Ishikawa (cell line): ENCODE measurements at regions not wholly inside any gene's neighbourhood (a gene's known extent, or its start where the extent isn't known, plus 50 kb on each side); places are given as distances from the start of the nearest gene placed in this dataset.

ENCODE experiments used
- CEBPB ChIP-seq: IDR thresholded peaks from 2 replicates; pipeline ENCODE4 v1.6.1; 2012
- CREB1 ChIP-seq: IDR thresholded peaks from 2 replicates; pipeline ENCODE4 v1.6.1; 2012; ENCODE audit warnings: low read depth
- EGR1 ChIP-seq: IDR thresholded peaks from 2 replicates; pipeline ENCODE4 v1.6.1; 2012
- EP300 ChIP-seq: IDR thresholded peaks from 2 replicates; pipeline ENCODE4 v1.6.1; 2012; ENCODE audit warnings: borderline replicate concordance
- FOXM1 ChIP-seq: IDR thresholded peaks from 2 replicates; pipeline ENCODE4 v1.6.1; 2012; ENCODE audit warnings: low read depth, borderline replicate concordance
- NFIC ChIP-seq: IDR thresholded peaks from 2 replicates; pipeline ENCODE4 v1.6.1; 2012
- RAD21 ChIP-seq: IDR thresholded peaks from 2 replicates; pipeline ENCODE4 v1.6.1; 2012; ENCODE audit warnings: low read depth
- REST ChIP-seq: IDR thresholded peaks from 2 replicates; pipeline ENCODE4 v1.6.1; 2012; ENCODE audit warnings: low read depth, mild to moderate bottlenecking
- TAF1 ChIP-seq: IDR thresholded peaks from 2 replicates; pipeline ENCODE4 v1.6.1; 2012; ENCODE audit warnings: low read depth, mild to moderate bottlenecking
- TCF12 ChIP-seq: IDR thresholded peaks from 2 replicates; pipeline ENCODE4 v1.6.1; 2012; ENCODE audit warnings: low read depth
- TEAD4 ChIP-seq: IDR thresholded peaks from 2 replicates; pipeline ENCODE4 v1.6.1; 2012
- YY1 ChIP-seq: IDR thresholded peaks from 2 replicates; pipeline ENCODE4 v1.6.1; 2012; ENCODE audit warnings: low read depth
- ZBTB7A ChIP-seq: IDR thresholded peaks from 2 replicates; pipeline ENCODE4 v1.6.1; 2012; ENCODE audit warnings: low read depth
- TF ChIP-seq, protein P1 (sequence below): IDR thresholded peaks from 2 replicates; pipeline ENCODE4 v1.6.1; 2012
- TF ChIP-seq, protein P2 (sequence below): IDR thresholded peaks from 2 replicates; pipeline ENCODE4 v1.6.1; 2012

- no peak for TF ChIP-seq TCF12
- no peak for TF ChIP-seq NFIC
- TF ChIP-seq ZBTB7A = no peak
- no peak for TF ChIP-seq FOXM1
- TF ChIP-seq EP300 = no peak
- TF ChIP-seq, protein P1, sequence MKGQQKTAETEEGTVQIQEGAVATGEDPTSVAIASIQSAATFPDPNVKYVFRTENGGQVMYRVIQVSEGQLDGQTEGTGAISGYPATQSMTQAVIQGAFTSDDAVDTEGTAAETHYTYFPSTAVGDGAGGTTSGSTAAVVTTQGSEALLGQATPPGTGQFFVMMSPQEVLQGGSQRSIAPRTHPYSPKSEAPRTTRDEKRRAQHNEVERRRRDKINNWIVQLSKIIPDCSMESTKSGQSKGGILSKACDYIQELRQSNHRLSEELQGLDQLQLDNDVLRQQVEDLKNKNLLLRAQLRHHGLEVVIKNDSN = no peak
- no peak for TF ChIP-seq CEBPB
- TF ChIP-seq RAD21 = no peak
Observed at GRCh38 chr15:95352631-95353187, 977.8 kb upstream of the NR2F2 start.

- TF ChIP-seq CREB1 = no peak
- TF ChIP-seq CEBPB = no peak
- TF ChIP-seq, protein P1 = no peak
- TF ChIP-seq FOXM1 = no peak
- no peak for TF ChIP-seq TCF12
- no peak for TF ChIP-seq EP300
- TF ChIP-seq, protein P2, sequence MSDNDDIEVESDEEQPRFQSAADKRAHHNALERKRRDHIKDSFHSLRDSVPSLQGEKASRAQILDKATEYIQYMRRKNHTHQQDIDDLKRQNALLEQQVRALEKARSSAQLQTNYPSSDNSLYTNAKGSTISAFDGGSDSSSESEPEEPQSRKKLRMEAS = no peak
- no peak for TF ChIP-seq YY1
- no peak for TF ChIP-seq TAF1
- no peak for TF ChIP-seq TEAD4
- TF ChIP-seq ZBTB7A = no peak
- TF ChIP-seq EGR1 = no peak
- no peak for TF ChIP-seq RAD21
- no peak for TF ChIP-seq REST
- TF ChIP-seq NFIC = no peak
Observed at GRCh38 chr15:95353512-95353911, 977.0 kb upstream of the NR2F2 start.

DNA sequence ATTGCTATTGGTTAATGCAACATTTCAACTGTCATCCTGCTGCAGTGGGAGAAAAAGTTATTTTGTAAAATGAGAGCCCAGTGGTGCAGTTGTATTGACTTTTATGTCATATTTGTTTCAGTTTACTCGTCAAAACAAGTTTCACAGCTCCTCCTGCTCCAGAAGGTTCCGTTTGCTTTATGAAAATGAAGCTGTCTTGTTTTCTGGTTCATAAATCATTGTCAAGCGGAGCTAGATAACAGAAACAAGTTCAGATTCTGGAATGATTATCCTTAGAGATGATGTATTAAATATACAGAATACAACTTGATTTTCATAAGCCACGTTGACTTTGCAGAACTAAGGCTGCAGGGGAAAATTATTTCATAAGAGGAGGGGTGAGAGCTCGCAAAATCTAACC lies 970.5 kb upstream of the NR2F2 start:
- TF ChIP-seq TEAD4 (no peak), NFIC (no peak), EGR1 (no peak), TCF12 (no peak), TAF1 (no peak), ZBTB7A (no peak), YY1 (no peak), FOXM1 (no peak), EP300 (no peak), RAD21 (no peak)
- TF ChIP-seq, protein P1 = no peak
- TF ChIP-seq, protein P2 = no peak

GRCh38 chr15:95362306-95362705 lies 968.2 kb upstream of the NR2F2 start:
- TF ChIP-seq ZBTB7A = no peak
- no peak for TF ChIP-seq TAF1
- no peak for TF ChIP-seq NFIC
- TF ChIP-seq, protein P1 = no peak
- no peak for TF ChIP-seq RAD21
- TF ChIP-seq, protein P2 = no peak
- TF ChIP-seq FOXM1 = no peak
- no peak for TF ChIP-seq CREB1
- no peak for TF ChIP-seq TEAD4
- no peak for TF ChIP-seq CEBPB
- TF ChIP-seq EGR1 = no peak
- no peak for TF ChIP-seq EP300
- TF ChIP-seq TCF12 = no peak
- TF ChIP-seq YY1 = no peak
- no peak for TF ChIP-seq REST

GRCh38 chr15:95363646-95364045 lies 966.9 kb upstream of the NR2F2 start:
- no peak for TF ChIP-seq RAD21
- no peak for TF ChIP-seq TCF12
- TF ChIP-seq EGR1 = no peak
- TF ChIP-seq NFIC = no peak
- TF ChIP-seq TEAD4 = no peak
- TF ChIP-seq CEBPB = no peak
- no peak for TF ChIP-seq CREB1
- TF ChIP-seq EP300 = no peak
- no peak for TF ChIP-seq TAF1
- TF ChIP-seq, protein P2 = no peak
- TF ChIP-seq YY1 = no peak
- no peak for TF ChIP-seq FOXM1
- no peak for TF ChIP-seq ZBTB7A
